Spinal cord (tissue), 10 donors: ENCODE measurements at regions not wholly inside any gene's neighbourhood (a gene's known extent, or its start where the extent isn't known, plus 50 kb on each side); places are given as distances from the start of the nearest gene placed in this dataset. TPM values are rescaled to one million over a fixed set of nuclear protein-coding genes. Genes with fewer than 3 reads are reported as not detected.

Source experiments
- DNase-seq, 6 donors: peaks; one replicate each; pipeline versions ENCODE4 v3.0.0 to v3.0.0-alpha.2; 2013 to 2015; ENCODE audit warnings: low spot score in 6 of 6, low read depth in 4 of 6
- H3K27ac ChIP-seq: one replicate; pipeline ENCODE4 v1.5.1; 2013; ENCODE audit warnings: low read depth, low read length, control low read depth
- H3K27me3 ChIP-seq: one replicate; pipeline ENCODE4 v1.6.1; 2013; ENCODE audit warnings: low read length; ENCODE audit not compliant: control insufficient read depth, insufficient read depth
- H3K36me3 ChIP-seq: one replicate; pipeline ENCODE4 v1.6.1; 2013; ENCODE audit warnings: low read length; ENCODE audit not compliant: control insufficient read depth, insufficient read depth
- H3K4me1 ChIP-seq: one replicate; pipeline ENCODE4 v1.6.1; 2013; ENCODE audit warnings: low read length; ENCODE audit not compliant: control insufficient read depth, insufficient read depth
- H3K4me3 ChIP-seq: one replicate; pipeline ENCODE4 v1.5.1; 2013; ENCODE audit warnings: low read depth, low read length, control low read depth
- H3K9me3 ChIP-seq: one replicate; pipeline ENCODE4 v1.6.1; 2013; ENCODE audit warnings: low read length; ENCODE audit not compliant: control insufficient read depth, insufficient read depth
- WGBS: methylation state at CpG from one replicate; pipeline ENCODE4 v1.1.5; 2013; ENCODE audit warnings: missing lambda C conversion rate; ENCODE audit not compliant: insufficient coverage; 5-methylcytosine and 5-hydroxymethylcytosine counted together
- small RNA-seq: library from RNA; depleted of rRNA; stranded (forward); fragments of <200 nt; gene quantifications from one replicate; pipeline ENCODE3, GENCODE V24; 2014; ENCODE audit warnings: low replicate concordance
- donor health status: healthy.

- no CpG with 5 or more reads among the region's 2 CpGs for WGBS
- Histone ChIP-seq H3K4me1 (peaks cover 3% of the 10 kb centered on the region), H3K4me3 (no peak overlapping the region), H3K9me3 (peaks cover 5% of the 10 kb centered on the region), H3K27me3 (peaks cover 4% of the 10 kb centered on the region), H3K27ac (no peak overlapping the region), H3K36me3 (no peaks in the 10 kb centered on the region)
- DNase-seq = no peak
Measured at GRCh38 chr16:9682320-9682719, 499.9 kb downstream of the GRIN2A start.

- Histone ChIP-seq H3K36me3 (no peaks in the 10 kb centered on the region), H3K27me3 (peaks cover 2% of the 10 kb centered on the region), H3K27ac (no peak overlapping the region), H3K4me3 (no peak overlapping the region), H3K9me3 (peaks cover 5% of the 10 kb centered on the region), H3K4me1 (peaks cover 3% of the 10 kb centered on the region)
- DNase-seq = no peak
Measured at GRCh38 chr16:9683677-9684076, 498.6 kb downstream of the GRIN2A start.

- Histone ChIP-seq H3K36me3 (no peaks in the 10 kb centered on the region), H3K4me1 (no peaks in the 10 kb centered on the region), H3K27ac (no peak overlapping the region), H3K4me3 (no peak overlapping the region), H3K27me3 (no peaks in the 10 kb centered on the region), H3K9me3 (peaks cover 5% of the 10 kb centered on the region)
- no peak for DNase-seq
- WGBS = 83% methylated on average over 1 of the region's 4 CpGs
Measured at GRCh38 chr16:9687737-9688319, 494.4 kb downstream of the GRIN2A start.

GRCh38 chr16:9689597-9689996 is 492.6 kb downstream of the GRIN2A start:
- no peak for DNase-seq
- H3K9me3 ChIP-seq = no peaks in the 10 kb centered on the region
- no peaks in the 10 kb centered on the region for H3K36me3 ChIP-seq

GRCh38 chr16:9695152-9695551 is 487.1 kb downstream of the GRIN2A start:
- no peaks in the 10 kb centered on the region for H3K36me3 ChIP-seq
- H3K4me3 ChIP-seq = no peak overlapping the region
- H3K9me3 ChIP-seq = no peaks in the 10 kb centered on the region
- H3K27me3 ChIP-seq = no peaks in the 10 kb centered on the region
- WGBS = 75% methylated on average over 1 of the region's 3 CpGs
- H3K27ac ChIP-seq = no peak overlapping the region
- no peak for DNase-seq
- H3K4me1 ChIP-seq = no peaks in the 10 kb centered on the region

More at GRCh38 chr16:9689597-9689996, 492.6 kb downstream of the GRIN2A start:
- Histone ChIP-seq H3K4me3 (no peak overlapping the region), H3K4me1 (no peaks in the 10 kb centered on the region), H3K27me3 (no peaks in the 10 kb centered on the region), H3K27ac (no peak overlapping the region)

Small RNAs in the stretch of these regions (small RNA-seq; reads per million reads assigned to genes)
- gene RNA5SP403 (not detected), gene RNA5SP404 (not detected)
